Sigmoid colon (tissue), 6 donors: ENCODE measurements at regions not wholly inside any gene's neighbourhood (a gene's known extent, or its start where the extent isn't known, plus 50 kb on each side); places are given as distances from the start of the nearest gene placed in this dataset.

ENCODE experiments used
- DNase-seq: peaks from one replicate; pipeline ENCODE4 v3.0.0-alpha.2; 2019
- H3K27ac ChIP-seq, 4 donors: fragments of 200-600 bp; sonication (generic); one replicate each; pipeline ENCODE4 v1.5.1; 2016 to 2019; ENCODE audit warnings: mild to moderate bottlenecking in 1 of 4
- H3K27me3 ChIP-seq, 3 donors: fragments of 200-600 bp; sonication (generic); one replicate each; pipeline ENCODE4 v1.5.1; 2019; ENCODE audit warnings: mild to moderate bottlenecking in 1 of 3
- H3K36me3 ChIP-seq, 4 donors: fragments of 200-600 bp; sonication (generic); one replicate each; pipeline ENCODE4 v1.5.1; 2016 to 2019
- H3K4me1 ChIP-seq, 4 donors: fragments of 200-600 bp; sonication (generic); one replicate each; pipeline ENCODE4 v1.5.1; 2017 to 2019
- H3K4me3 ChIP-seq, 4 donors: fragments of 200-600 bp; sonication (generic); one replicate each; pipeline ENCODE4 v1.5.1; 2017 to 2019; ENCODE audit warnings: mild to moderate bottlenecking in 2 of 4, moderate library complexity in 1 of 4
- H3K9me3 ChIP-seq, 4 donors: fragments of 200-600 bp in 3 of 4; sonication (generic) in 3 of 4; one replicate each; pipeline versions ENCODE4 v1.5.1 to v1.6.1; 2013 to 2019
- CTCF ChIP-seq, 4 experiments: fragments of 450-650 bp in 3 of 4; fragments of 200-600 bp in 1 of 4; IDR thresholded peaks; one replicate each; pipeline ENCODE4 v1.5.1; 2016 to 2019; ENCODE audit warnings: antibody characterized with exemption in 4 of 4, mild to moderate bottlenecking in 3 of 4, moderate library complexity in 2 of 4
- EP300 ChIP-seq, 4 donors: sonication (generic); formaldehyde crosslinking; IDR thresholded peaks; one replicate each; pipeline ENCODE4 v1.6.1; 2017; ENCODE audit warnings: antibody characterized with exemption in 4 of 4
- POLR2A ChIP-seq, 2 donors: fragments of 450-650 bp; IDR thresholded peaks; one replicate each; pipeline ENCODE4 v1.6.1; 2016; ENCODE audit warnings: antibody characterized with exemption in 2 of 2, mild to moderate bottlenecking in 2 of 2, moderate library complexity in 2 of 2
- POLR2AphosphoS5 ChIP-seq, 4 donors: sonication (generic); formaldehyde crosslinking; IDR thresholded peaks; one replicate each; pipeline ENCODE4 v1.6.1; 2017; ENCODE audit warnings: antibody characterized with exemption in 4 of 4
- WGBS, 2 donors: extraction: QIAGEN DNeasy Blood & Tissue Kit; methylation state at CpG; one replicate each; pipeline ENCODE4 v1.1.7; 2013; 5-methylcytosine and 5-hydroxymethylcytosine counted together
- intact Hi-C: fragments of 100-400 bp; cut with DNase I; formaldehyde crosslinking; loops from one replicate; pipeline ENCODE4 v1.15.1; 2023
- donor health status: healthy with polysubstance abuse.
- donor health status: healthy.

DNA sequence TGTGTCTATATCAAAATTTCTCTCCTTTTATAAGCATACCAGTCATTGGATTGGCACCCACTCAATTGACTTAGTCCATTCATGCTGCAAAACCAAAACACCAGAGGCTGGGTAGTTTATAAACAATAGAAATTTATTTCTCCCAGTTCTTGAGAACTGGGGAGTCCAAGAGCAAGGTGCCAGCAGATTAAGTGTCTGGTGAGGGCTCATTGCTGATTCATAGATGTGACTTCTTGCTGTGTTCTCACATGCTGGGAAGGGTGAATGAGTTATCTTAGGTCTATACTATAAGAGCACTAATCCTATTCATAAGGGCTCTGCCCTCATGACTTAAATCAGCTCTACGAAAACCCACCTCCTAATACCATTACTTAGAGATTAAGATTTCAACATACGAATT lies 501.4 kb downstream of the EPM2A start:
- no peaks in the 10 kb centered on the region for H3K36me3 ChIP-seq
- H3K27me3 ChIP-seq, result no peaks in the 10 kb centered on the region
- 83 to 91% methylated on average over 2 of the region's 2 CpGs for WGBS, 2 donors
- DNase-seq, result no peak
- TF ChIP-seq EP300 (IDR thresholded peaks at IDR 0.05), result no peak
- TF ChIP-seq POLR2A (IDR thresholded peaks at IDR 0.05), result no peak
- no peak for TF ChIP-seq POLR2AphosphoS5 (IDR thresholded peaks at IDR 0.05)
- TF ChIP-seq CTCF (IDR thresholded peaks at IDR 0.05), result no peak
- H3K4me3 ChIP-seq, result no peak overlapping the region
- H3K9me3 ChIP-seq, result no peaks in the 10 kb centered on the region
- no peaks in the 10 kb centered on the region for H3K4me1 ChIP-seq
- intact Hi-C loops, result no loop called here
- H3K27ac ChIP-seq, result no peak overlapping the region

DNA sequence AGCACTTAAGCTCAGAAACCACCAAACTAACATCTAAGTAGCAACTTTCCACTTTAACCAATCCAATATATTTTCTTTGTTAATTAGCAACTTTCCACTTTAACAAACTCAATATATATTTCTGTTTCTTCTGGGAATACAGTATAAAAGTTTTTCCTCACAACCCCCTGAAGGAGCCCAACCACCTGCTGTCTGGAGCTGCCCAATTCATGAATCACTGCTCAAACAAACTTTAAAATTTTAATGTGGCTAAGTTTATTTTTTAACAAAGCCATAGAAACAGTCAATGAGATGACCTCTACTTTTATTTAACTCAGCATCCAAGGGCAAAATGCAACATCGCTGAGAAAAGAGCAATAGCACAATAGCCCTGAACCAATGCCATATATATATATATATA lies 500.1 kb downstream of the EPM2A start:
- 96 to 97% methylated on average over 1 of the region's 1 CpG for WGBS, 2 donors
- Histone ChIP-seq H3K4me3 (no peak overlapping the region), H3K36me3 (no peaks in the 10 kb centered on the region), H3K27me3 (no peaks in the 10 kb centered on the region), H3K9me3 (no peaks in the 10 kb centered on the region), H3K4me1 (no peaks in the 10 kb centered on the region), H3K27ac (no peak overlapping the region)
- DNase-seq, result no peak
- intact Hi-C loops, result no loop called here
- TF ChIP-seq POLR2AphosphoS5 (IDR thresholded peaks at IDR 0.05), result no peak

GRCh38 chr6:145238787-145239186 lies 496.5 kb downstream of the EPM2A start:
- Histone ChIP-seq H3K27me3 (no peaks in the 10 kb centered on the region), H3K36me3 (no peaks in the 10 kb centered on the region), H3K9me3 (no peaks in the 10 kb centered on the region), H3K4me1 (no peaks in the 10 kb centered on the region), H3K27ac (no peak overlapping the region), H3K4me3 (no peak overlapping the region)
- intact Hi-C loops, result no loop called here
- DNase-seq, result no peak
- TF ChIP-seq CTCF (IDR thresholded peaks at IDR 0.05) (no peak), POLR2AphosphoS5 (IDR thresholded peaks at IDR 0.05) (no peak), POLR2A (IDR thresholded peaks at IDR 0.05) (no peak), EP300 (IDR thresholded peaks at IDR 0.05) (no peak)

GRCh38 chr6:145241039-145241438 lies 494.3 kb downstream of the EPM2A start:
- intact Hi-C loops, result no loop called here
- Histone ChIP-seq H3K4me3 (no peak overlapping the region), H3K4me1 (no peaks in the 10 kb centered on the region)

DNA sequence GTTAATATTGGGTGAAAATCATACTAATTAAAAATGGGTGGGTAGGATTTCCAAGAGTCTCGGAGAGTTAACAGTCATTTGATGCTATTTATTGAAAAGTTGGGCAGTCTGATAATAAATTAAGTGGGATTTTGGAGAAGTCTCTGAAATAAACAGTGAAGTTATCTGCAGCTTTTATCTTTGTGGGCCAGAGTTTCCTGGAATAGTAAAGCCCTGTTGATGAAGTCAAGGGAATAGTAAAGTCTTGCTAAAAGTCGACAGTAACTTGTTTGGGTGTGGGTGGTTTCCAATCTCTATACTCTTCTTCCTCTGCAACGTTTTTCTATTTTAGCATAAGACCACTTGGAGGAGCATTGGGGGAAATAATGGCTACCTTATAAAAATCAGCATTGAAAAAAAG lies 493.6 kb downstream of the EPM2A start:
- no peak for TF ChIP-seq CTCF (IDR thresholded peaks at IDR 0.05)
- TF ChIP-seq EP300 (IDR thresholded peaks at IDR 0.05), result no peak
- TF ChIP-seq POLR2A (IDR thresholded peaks at IDR 0.05), result no peak
- TF ChIP-seq POLR2AphosphoS5 (IDR thresholded peaks at IDR 0.05), result no peak
- WGBS, 2 donors, result 32 to 55% methylated on average over 3 of the region's 3 CpGs
- no peak overlapping the region for H3K4me3 ChIP-seq
- DNase-seq, result no peak
- no peaks in the 10 kb centered on the region for H3K9me3 ChIP-seq
- no peak overlapping the region for H3K27ac ChIP-seq
- intact Hi-C loops, result no loop called here
- no peaks in the 10 kb centered on the region for H3K36me3 ChIP-seq
- H3K4me1 ChIP-seq, result no peaks in the 10 kb centered on the region
- H3K27me3 ChIP-seq, result no peaks in the 10 kb centered on the region

More at GRCh38 chr6:145241039-145241438, 494.3 kb downstream of the EPM2A start:
- H3K27me3 ChIP-seq, result no peaks in the 10 kb centered on the region
- no peak for DNase-seq
- H3K27ac ChIP-seq, result no peak overlapping the region
- H3K9me3 ChIP-seq, result no peaks in the 10 kb centered on the region
- H3K36me3 ChIP-seq, result no peaks in the 10 kb centered on the region
- 74 to 78% methylated on average over 3 of the region's 3 CpGs for WGBS, 2 donors
- TF ChIP-seq CTCF (IDR thresholded peaks at IDR 0.05) (no peak), POLR2A (IDR thresholded peaks at IDR 0.05) (no peak), EP300 (IDR thresholded peaks at IDR 0.05) (no peak), POLR2AphosphoS5 (IDR thresholded peaks at IDR 0.05) (no peak)
